SK-N-SH (cell line): ENCODE measurements at regions not wholly inside any gene's neighbourhood (a gene's known extent, or its start where the extent isn't known, plus 50 kb on each side); places are given as distances from the start of the nearest gene placed in this dataset.

ENCODE experiments used
- CTCF ChIP-seq: fragments of 200-600 bp; sonication (generic); IDR thresholded peaks from 2 replicates; pipeline ENCODE4 v1.6.1; 2017; ENCODE audit warnings: antibody characterized with exemption, mild to moderate bottlenecking, moderate library complexity
- IRF3 ChIP-seq: fragments of 150-350 bp; IDR thresholded peaks from 2 replicates; pipeline ENCODE4 v1.6.1; 2016; ENCODE audit warnings: mild to moderate bottlenecking, low read depth, low read length
- POLR2AphosphoS5 ChIP-seq: IDR thresholded peaks from 2 replicates; pipeline ENCODE4 v1.6.1; 2012; ENCODE audit warnings: low read depth, low read length
- RAD21 ChIP-seq: IDR thresholded peaks from 2 replicates; pipeline ENCODE4 v1.6.1; 2012; ENCODE audit warnings: mild to moderate bottlenecking, low read length
- SMC3 ChIP-seq: IDR thresholded peaks from 2 replicates; pipeline ENCODE4 v1.6.1; 2012; ENCODE audit warnings: low read depth, low read length, improper control_type of control experiment

- no peak for TF ChIP-seq CTCF
- no peak for TF ChIP-seq POLR2AphosphoS5
- no peak for TF ChIP-seq SMC3
- no peak for TF ChIP-seq RAD21
- TF ChIP-seq IRF3 = no peak
These were observed 606.5 kb downstream of the MAGEB5 start for GRCh38 chrX:26822448-26822847.
